HG03558 (cell line): ENCODE measurements at regions not wholly inside any gene's neighbourhood (a gene's known extent, or its start where the extent isn't known, plus 50 kb on each side); places are given as distances from the start of the nearest gene placed in this dataset.

Experiments used
- ATAC-seq: cut with Tn5 transposase; IDR thresholded peaks from one replicate; pipeline ENCODE4 v1.9.1; 2021; ENCODE audit warnings: moderate number of reproducible peaks; ENCODE audit not compliant: unreplicated experiment; ENCODE audit errors: extremely low read depth

DNA sequence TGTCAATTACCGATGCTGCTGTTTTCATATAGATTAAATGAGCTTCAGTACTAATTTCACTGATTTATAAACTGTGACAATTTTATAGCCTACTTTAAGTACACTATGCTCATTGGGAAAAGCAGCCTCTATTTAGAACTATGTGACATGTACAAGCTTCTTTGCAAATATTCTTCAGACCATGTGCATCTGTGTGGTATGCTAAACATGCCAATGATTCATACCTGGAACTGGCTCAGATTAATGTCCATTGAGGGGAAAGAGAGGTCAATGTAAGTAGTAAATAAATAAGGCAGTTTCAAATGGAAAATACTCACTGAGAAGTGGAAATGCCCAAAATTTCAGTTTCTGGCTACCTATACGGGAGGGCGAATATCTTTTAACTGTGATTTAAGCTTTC is 777.7 kb downstream of the C6orf118 start:
- ATAC-seq: no peak

- no peak for ATAC-seq
Measured at GRCh38 chr6:164528539-164528938, 780.9 kb downstream of the C6orf118 start.

DNA sequence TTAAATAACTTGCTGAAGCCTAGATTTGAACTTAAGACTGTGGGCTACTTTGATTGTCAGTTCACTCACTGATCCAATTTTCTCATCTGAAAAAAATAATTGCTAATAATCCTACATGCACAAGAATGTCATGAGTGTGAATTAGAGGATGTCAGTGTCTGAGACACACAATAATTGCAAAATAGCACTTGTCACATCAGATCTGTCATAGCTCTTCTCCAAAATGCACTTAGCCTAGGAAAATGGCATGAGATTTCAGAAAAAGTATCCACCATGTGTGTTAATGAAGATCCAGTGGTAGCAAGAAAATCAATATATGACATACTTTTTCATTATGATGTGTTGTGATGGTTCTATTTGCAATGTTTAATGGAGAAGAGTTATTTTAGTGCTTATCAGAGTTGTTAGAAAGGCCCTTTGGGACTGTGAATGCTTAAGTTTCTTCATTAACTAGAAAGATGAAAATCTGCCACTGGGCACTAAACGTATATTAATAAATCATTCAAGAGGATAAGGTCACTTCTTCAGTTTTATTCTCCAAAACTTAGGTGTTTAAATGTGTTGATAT is 786.2 kb downstream of the C6orf118 start:
- no peak for ATAC-seq

- no peak for ATAC-seq
Measured at GRCh38 chr6:164520916-164521315, 788.5 kb downstream of the C6orf118 start.

DNA sequence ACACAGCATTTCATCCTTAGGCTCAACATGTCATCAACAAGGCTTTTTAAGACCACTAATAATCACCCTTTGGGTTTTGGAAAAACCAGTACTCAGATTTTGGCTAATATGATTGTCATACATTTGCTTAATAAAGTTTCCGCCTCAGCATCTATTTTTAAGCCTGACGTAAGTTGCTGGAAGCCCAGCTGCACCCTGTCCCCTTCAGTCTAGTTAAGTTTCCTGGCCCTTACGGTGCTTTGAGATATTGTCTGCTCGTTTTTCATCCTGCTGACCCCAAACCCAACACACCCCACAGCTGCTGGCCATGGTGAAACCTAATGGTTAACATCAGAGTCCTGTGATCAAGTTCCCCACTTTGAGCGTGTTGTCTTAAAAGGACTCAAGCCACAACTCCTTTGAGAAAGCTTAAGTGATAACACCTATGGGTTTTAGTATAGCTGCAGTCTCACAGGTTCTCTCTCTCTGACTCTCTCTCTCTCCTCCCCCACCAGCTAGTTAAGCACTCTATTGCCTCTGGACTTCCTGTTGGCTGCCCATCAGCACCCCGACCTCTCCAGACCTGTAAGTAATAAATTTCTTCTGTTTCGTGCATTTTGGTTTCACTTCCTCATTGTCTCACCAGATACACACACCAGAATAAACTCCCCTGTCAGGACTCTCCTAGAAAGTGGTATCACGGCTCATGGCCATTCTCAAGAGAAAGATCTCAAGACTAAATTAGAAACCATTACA is 802.0 kb downstream of the C6orf118 start:
- peak; percentile 40 for ATAC-seq

- no peak for ATAC-seq
Measured at GRCh38 chr6:164505425-164505824, 804.0 kb downstream of the C6orf118 start.

DNA sequence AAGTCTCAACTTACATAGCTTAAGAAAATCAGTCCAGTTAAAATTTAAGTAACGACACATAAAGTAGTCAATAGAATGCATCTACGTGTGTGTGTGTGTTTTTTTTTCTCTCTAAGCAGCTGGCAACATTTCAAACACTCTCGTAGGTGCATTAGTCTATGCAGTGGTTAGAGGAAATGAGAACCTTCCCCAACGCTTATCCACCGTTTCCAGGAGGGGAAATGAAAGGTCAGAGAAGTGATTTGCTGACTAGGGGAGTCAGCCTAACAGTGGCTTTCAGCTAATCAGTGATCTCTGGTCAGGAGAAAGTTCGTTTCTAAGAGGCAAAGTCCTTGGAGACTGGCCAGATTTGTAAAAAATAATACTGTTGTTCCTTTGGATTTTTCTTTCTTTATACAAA is 806.6 kb downstream of the C6orf118 start:
- ATAC-seq: no peak

GRCh38 chr6:164495882-164496495 is 813.4 kb downstream of the C6orf118 start:
- no peak for ATAC-seq

DNA sequence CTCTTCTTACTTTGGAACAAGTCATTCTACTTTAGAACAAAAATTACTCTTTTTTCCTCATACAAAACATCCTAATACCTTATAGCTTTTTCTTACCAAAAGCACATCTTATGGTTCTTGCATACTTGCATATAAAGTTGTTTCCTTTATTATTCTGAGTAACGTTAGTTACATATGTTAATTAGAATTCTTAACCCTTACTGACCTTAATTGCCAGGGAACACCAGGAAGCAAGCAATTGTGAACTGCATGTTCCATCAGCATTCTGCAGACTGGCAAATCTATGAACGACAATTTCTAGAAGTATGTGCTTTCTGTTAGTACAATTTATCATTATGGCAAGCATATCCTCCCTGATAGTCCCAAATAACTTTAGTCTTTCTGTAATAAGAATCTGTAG is 831.0 kb downstream of the C6orf118 start:
- ATAC-seq: no peak

DNA sequence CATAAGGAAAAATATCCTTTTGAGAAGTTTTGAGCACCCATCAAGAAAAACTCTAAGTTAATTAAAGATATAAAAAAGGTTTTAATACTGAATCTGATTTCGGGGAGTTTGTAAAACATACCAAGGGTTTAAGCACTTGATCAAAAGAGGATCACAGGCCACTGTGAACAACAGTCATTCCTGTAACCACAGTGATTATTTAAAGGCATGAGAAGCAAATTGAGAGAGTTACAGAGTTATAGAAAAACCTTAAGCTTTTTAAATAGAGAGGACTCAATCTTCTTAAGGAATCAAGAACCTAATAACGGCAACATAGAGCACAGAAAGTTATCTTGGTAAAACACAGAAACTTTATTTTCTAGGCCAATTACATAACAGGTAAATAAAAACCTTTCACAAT is 831.6 kb downstream of the C6orf118 start:
- no peak for ATAC-seq

DNA sequence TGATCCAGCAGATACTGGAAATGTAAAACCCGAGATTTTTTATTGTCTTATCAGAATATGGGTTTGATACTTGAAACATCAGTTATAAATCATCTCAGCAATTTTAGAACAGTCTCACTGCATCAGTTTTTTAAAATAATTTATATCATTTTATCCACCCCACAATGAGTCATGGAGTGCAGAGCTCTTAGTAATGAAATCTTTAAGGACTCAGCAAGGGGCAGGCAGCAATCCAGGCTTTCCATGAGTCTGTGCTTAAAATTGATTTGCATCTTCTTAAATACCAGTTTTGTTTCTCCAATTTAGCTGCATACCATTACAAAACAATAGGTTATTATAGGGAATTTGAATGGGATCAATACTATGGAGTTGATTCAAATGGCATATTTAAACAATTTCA is 832.3 kb downstream of the C6orf118 start:
- no peak for ATAC-seq

DNA sequence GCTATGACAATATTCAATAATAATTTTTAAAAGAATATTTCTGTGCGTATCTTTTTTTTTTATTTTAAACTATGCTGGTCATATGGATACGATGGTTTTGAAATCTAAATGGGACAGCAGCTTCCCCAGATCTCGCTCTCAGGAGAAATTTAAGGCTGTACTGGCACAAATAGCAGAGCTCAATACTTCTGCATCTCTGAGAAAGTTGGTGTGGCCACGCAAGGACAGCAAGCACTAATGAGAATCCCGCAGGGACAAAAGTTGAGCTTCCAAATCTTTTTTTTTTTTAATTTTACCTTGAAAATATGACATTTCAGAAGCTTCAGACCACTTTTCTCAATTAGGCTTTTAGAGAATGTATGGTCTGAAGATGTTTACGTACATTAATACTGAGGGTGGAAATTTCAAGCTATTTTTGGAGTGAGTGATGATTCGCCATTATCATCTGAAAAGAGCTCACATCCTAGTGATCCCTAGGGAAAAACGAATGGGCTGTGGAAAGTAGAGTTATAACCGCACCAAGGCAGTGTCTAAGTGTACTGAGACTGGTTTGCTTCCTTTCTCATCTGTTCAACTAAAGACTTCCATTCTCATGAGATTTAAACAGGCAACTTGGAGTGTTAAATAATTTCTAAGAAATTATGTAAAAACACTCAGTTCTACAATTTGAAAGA is 840.0 kb downstream of the C6orf118 start:
- ATAC-seq: no peak

DNA sequence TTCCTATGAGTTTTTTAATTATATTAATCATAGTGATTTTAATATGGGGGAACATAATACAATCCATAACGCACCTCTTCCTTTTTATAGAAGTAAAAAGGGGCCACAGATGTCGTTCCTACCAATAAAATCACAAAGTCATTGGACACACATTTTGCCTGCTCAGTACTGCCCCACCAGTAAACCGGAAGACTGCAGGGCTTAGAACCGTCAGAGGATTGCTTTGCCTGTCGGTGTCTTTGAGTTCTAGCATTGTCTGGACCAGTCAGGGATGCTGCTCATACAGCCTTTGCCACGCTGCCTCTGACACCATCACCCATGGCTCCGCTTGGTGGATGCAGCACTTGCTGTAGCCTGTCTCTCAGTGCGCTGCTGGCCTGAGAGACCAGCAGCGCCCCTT is 853.6 kb downstream of the C6orf118 start:
- ATAC-seq: no peak

DNA sequence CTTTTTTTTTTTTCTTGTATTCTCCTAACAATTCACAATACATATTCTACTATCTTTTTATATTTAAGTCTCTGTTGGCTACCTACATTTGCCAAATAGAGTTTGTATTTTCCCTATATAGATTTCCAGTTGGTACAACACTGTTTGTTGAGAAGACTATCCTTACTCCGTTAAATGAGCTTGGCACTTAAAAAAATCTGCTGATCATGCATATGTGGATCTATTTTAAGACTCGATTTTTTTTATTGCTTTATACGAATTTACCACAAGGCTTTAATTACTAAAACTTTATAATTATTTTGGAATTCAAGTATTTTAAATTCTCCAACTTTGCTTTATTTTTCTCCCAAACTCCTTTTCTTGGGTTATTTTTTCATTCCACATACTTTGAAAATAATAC is 855.6 kb downstream of the C6orf118 start:
- no peak for ATAC-seq

DNA sequence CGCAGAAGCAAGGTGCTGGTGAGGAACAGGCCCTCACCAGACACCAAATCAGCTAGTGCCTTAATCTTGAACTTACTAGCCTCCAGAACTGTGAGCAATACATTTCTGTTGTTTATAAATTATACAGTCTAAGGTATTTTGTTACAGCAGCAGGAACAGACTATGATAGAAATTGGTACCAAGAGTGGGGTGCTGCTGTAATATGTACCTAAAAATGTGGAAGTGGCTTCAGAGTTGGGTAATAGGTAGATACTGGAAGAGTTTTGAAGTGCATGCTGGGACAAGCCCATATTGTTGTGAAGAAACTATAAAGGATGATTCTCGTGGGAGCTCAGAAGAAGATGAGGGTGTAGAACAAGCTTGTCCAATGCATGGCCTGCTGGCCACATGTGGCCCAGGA is 866.8 kb downstream of the C6orf118 start:
- ATAC-seq: no peak

DNA sequence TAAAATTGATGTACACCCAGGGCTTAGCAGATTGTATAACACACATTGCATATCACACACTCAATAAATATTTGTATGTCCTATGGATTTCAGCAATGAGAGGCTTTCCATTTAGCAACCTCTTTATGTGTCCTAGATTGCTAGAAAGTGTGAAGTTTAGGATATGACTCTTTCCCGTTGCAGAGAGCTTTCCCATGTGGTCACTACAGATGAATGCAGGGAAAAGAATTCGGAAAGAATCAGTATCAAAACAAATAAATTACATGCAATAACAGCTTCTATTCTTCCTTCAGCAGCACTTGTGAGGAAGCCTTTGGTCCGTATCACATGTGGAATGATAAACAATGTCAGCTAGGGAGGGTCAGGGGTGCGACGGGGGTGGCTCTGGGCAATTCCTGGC is 870.1 kb downstream of the C6orf118 start:
- no peak for ATAC-seq

GRCh38 chr6:164436976-164437375 is 872.4 kb downstream of the C6orf118 start:
- ATAC-seq: no peak

GRCh38 chr6:164427728-164428402 is 881.5 kb downstream of the C6orf118 start:
- no peak for ATAC-seq

- ATAC-seq: no peak
Measured at GRCh38 chr6:164424489-164424888, 884.9 kb downstream of the C6orf118 start.

GRCh38 chr6:164419099-164419498 is 890.3 kb downstream of the C6orf118 start:
- ATAC-seq: no peak

GRCh38 chr6:164418262-164418588 is 891.2 kb downstream of the C6orf118 start:
- ATAC-seq: no peak
